ENCODE measurements at regions not wholly inside any gene's neighbourhood (a gene's known extent, or its start where the extent isn't known, plus 50 kb on each side); places are given as distances from the start of the nearest gene placed in this dataset.
"Not testable (repeated sequence)": the region's sequence is repeated elsewhere in the genome, so short reads cannot be mapped to it uniquely, and the experiment has no call there.

DNA sequence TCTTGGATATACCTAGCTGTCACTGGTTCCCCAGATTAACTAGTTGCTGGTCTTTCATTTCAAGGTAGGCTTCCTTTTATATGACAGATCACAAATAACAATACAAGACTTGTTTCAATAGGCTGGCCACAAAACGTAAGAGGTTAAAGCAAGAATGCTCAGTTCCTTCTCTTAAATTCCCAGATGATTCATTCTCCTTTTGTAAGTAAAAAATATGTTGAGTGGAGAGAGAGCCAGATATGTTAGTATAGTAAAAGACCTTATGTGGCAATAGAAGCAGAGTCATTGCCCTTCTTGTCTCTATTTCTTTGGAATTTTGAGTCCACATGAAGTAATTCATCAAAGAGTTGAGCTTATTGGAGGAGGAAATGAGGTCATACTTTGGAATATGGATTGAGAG lies 939.0 kb upstream of the ATXN7L3B start:
- no peak for TF ChIP-seq MXI1 (conservative IDR thresholded peaks at IDR 0.05; ENCODE audit: poor library complexity, severe bottlenecking)
- no peak for TF ChIP-seq RAD21 (conservative IDR thresholded peaks at IDR 0.05)
- TF ChIP-seq EP300 (conservative IDR thresholded peaks at IDR 0.05; ENCODE audit: poor library complexity, severe bottlenecking): no peak
- no peak for TF ChIP-seq SMC3 (conservative IDR thresholded peaks at IDR 0.05; ENCODE audit: poor library complexity)
- TF ChIP-seq TAF1 (IDR thresholded peaks at IDR 0.05; ENCODE audit: low read depth): no peak
- TF ChIP-seq, protein P1, sequence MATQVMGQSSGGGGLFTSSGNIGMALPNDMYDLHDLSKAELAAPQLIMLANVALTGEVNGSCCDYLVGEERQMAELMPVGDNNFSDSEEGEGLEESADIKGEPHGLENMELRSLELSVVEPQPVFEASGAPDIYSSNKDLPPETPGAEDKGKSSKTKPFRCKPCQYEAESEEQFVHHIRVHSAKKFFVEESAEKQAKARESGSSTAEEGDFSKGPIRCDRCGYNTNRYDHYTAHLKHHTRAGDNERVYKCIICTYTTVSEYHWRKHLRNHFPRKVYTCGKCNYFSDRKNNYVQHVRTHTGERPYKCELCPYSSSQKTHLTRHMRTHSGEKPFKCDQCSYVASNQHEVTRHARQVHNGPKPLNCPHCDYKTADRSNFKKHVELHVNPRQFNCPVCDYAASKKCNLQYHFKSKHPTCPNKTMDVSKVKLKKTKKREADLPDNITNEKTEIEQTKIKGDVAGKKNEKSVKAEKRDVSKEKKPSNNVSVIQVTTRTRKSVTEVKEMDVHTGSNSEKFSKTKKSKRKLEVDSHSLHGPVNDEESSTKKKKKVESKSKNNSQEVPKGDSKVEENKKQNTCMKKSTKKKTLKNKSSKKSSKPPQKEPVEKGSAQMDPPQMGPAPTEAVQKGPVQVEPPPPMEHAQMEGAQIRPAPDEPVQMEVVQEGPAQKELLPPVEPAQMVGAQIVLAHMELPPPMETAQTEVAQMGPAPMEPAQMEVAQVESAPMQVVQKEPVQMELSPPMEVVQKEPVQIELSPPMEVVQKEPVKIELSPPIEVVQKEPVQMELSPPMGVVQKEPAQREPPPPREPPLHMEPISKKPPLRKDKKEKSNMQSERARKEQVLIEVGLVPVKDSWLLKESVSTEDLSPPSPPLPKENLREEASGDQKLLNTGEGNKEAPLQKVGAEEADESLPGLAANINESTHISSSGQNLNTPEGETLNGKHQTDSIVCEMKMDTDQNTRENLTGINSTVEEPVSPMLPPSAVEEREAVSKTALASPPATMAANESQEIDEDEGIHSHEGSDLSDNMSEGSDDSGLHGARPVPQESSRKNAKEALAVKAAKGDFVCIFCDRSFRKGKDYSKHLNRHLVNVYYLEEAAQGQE (IDR thresholded peaks at IDR 0.05; ENCODE audit: borderline replicate concordance): no peak
- no peak for TF ChIP-seq EZH2 (IDR thresholded peaks at IDR 0.05; ENCODE audit: borderline replicate concordance, insufficient read depth, low read length, poor library complexity, severe bottlenecking)
- TF ChIP-seq, protein P2, sequence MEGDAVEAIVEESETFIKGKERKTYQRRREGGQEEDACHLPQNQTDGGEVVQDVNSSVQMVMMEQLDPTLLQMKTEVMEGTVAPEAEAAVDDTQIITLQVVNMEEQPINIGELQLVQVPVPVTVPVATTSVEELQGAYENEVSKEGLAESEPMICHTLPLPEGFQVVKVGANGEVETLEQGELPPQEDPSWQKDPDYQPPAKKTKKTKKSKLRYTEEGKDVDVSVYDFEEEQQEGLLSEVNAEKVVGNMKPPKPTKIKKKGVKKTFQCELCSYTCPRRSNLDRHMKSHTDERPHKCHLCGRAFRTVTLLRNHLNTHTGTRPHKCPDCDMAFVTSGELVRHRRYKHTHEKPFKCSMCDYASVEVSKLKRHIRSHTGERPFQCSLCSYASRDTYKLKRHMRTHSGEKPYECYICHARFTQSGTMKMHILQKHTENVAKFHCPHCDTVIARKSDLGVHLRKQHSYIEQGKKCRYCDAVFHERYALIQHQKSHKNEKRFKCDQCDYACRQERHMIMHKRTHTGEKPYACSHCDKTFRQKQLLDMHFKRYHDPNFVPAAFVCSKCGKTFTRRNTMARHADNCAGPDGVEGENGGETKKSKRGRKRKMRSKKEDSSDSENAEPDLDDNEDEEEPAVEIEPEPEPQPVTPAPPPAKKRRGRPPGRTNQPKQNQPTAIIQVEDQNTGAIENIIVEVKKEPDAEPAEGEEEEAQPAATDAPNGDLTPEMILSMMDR (IDR thresholded peaks at IDR 0.05; ENCODE audit: poor library complexity, severe bottlenecking): no peak
- TF ChIP-seq POLR2AphosphoS5 (IDR thresholded peaks at IDR 0.05): no peak
- Histone ChIP-seq H4K20me1 (ENCODE audit: insufficient read depth) (no peaks in the 10 kb centered on the region), H2AFZ (ENCODE audit: low read depth, low read length) (no peak overlapping the region)

GRCh38 chr12:73599268-73599667 lies 938.4 kb upstream of the ATXN7L3B start:
- Histone ChIP-seq H3K9me2 (ENCODE audit: insufficient read depth, low read length) (no peaks in the 10 kb centered on the region), H3K4me3 (ENCODE audit: low read length) (no peak overlapping the region), H3K9me3 (ENCODE audit: low read length) (no peaks in the 10 kb centered on the region), H3K36me3 (ENCODE audit: insufficient read depth, low read length) (no peaks in the 10 kb centered on the region), H3K4me2 (ENCODE audit: low read length) (no peak overlapping the region), H3K27ac (ENCODE audit: low read length) (no peak overlapping the region), H3K79me2 (replicated peaks; ENCODE audit: insufficient read depth, low read length) (no peaks in the 10 kb centered on the region), H3F3A (ENCODE audit: insufficient read depth, low read length, poor library complexity, severe bottlenecking) (no peaks in the 10 kb centered on the region), H4K20me1 (ENCODE audit: insufficient read depth) (no peaks in the 10 kb centered on the region), H3K9ac (ENCODE audit: low read length) (no peak overlapping the region), H2AFZ (ENCODE audit: low read depth, low read length) (no peak overlapping the region), H3K27me3 (ENCODE audit: insufficient read depth, low read depth, low read length) (no peaks in the 10 kb centered on the region)
- TF ChIP-seq EP300 (conservative IDR thresholded peaks at IDR 0.05; ENCODE audit: poor library complexity, severe bottlenecking) (no peak), RAD21 (conservative IDR thresholded peaks at IDR 0.05) (no peak), SMC3 (conservative IDR thresholded peaks at IDR 0.05; ENCODE audit: poor library complexity) (no peak), EZH2 (IDR thresholded peaks at IDR 0.05; ENCODE audit: borderline replicate concordance, insufficient read depth, low read length, poor library complexity, severe bottlenecking) (no peak), MXI1 (conservative IDR thresholded peaks at IDR 0.05; ENCODE audit: poor library complexity, severe bottlenecking) (no peak), TAF1 (IDR thresholded peaks at IDR 0.05; ENCODE audit: low read depth) (no peak), POLR2AphosphoS5 (IDR thresholded peaks at IDR 0.05) (no peak)
- TF ChIP-seq, protein P2 (IDR thresholded peaks at IDR 0.05; ENCODE audit: poor library complexity, severe bottlenecking): no peak
- TF ChIP-seq, protein P1 (IDR thresholded peaks at IDR 0.05; ENCODE audit: borderline replicate concordance): no peak

More for the DNA sequence above, 939.0 kb upstream of the ATXN7L3B start:
- Histone ChIP-seq H3K36me3 (ENCODE audit: insufficient read depth, low read length) (no peaks in the 10 kb centered on the region), H3K9ac (ENCODE audit: low read length) (no peak overlapping the region), H3F3A (ENCODE audit: insufficient read depth, low read length, poor library complexity, severe bottlenecking) (no peaks in the 10 kb centered on the region), H3K27me3 (ENCODE audit: insufficient read depth, low read depth, low read length) (no peaks in the 10 kb centered on the region), H3K79me2 (replicated peaks; ENCODE audit: insufficient read depth, low read length) (no peaks in the 10 kb centered on the region), H3K4me3 (ENCODE audit: low read length) (no peak overlapping the region), H3K9me2 (ENCODE audit: insufficient read depth, low read length) (no peaks in the 10 kb centered on the region), H3K4me2 (ENCODE audit: low read length) (no peak overlapping the region), H3K27ac (ENCODE audit: low read length) (no peak overlapping the region), H3K9me3 (ENCODE audit: low read length) (no peaks in the 10 kb centered on the region)

- H3K27me3 ChIP-seq (ENCODE audit: insufficient read depth, low read depth, low read length); H2AFZ ChIP-seq (ENCODE audit: low read depth, low read length): not testable (repeated sequence)
Measured at GRCh38 chr12:73605925-73606324, 931.7 kb upstream of the ATXN7L3B start.

More at GRCh38 chr12:73605925-73606324, 931.7 kb upstream of the ATXN7L3B start:
- not testable (repeated sequence) for H3K9me2 ChIP-seq (ENCODE audit: insufficient read depth, low read length); H3K79me2 ChIP-seq (replicated peaks; ENCODE audit: insufficient read depth, low read length); H3K27ac ChIP-seq (ENCODE audit: low read length); H3K9ac ChIP-seq (ENCODE audit: low read length); H3K4me3 ChIP-seq (ENCODE audit: low read length); H3F3A ChIP-seq (ENCODE audit: insufficient read depth, low read length, poor library complexity, severe bottlenecking); H4K20me1 ChIP-seq (ENCODE audit: insufficient read depth); H3K9me3 ChIP-seq (ENCODE audit: low read length); H3K36me3 ChIP-seq (ENCODE audit: insufficient read depth, low read length); H3K4me2 ChIP-seq (ENCODE audit: low read length)

Measured in neural cell (in vitro differentiated cells).